Cardiac fibroblast (primary cell): ENCODE measurements at regions not wholly inside any gene's neighbourhood (a gene's known extent, or its start where the extent isn't known, plus 50 kb on each side); places are given as distances from the start of the nearest gene placed in this dataset.

Experiments used
- DNase-seq, 2 donors: peaks; one replicate each; pipeline versions ENCODE4 v3.0.0 to v3.0.0-alpha.2; 2010; ENCODE audit warnings: low read depth in 2 of 2
- H3K4me3 ChIP-seq, 2 donors: replicated peaks in 1 of 2; 1 replicate in 1 of 2; 2 replicates in 1 of 2; pipeline ENCODE4 v1.5.1; 2011; ENCODE audit warnings: low read depth in 2 of 2, low read length in 2 of 2, mild to moderate bottlenecking in 2 of 2, moderate library complexity in 1 of 2
- CTCF ChIP-seq: IDR thresholded peaks from one replicate; pipeline ENCODE4 v1.5.1; 2011; ENCODE audit warnings: low read depth, mild to moderate bottlenecking, low read length, inconsistent platforms

GRCh38 chr5:88130211-88130815, 138.3 kb downstream of the TMEM161B start:
- H3K4me3 ChIP-seq: no peak overlapping the region
- TF ChIP-seq CTCF: no peak
- no peak for DNase-seq

GRCh38 chr5:88128813-88129212, 139.8 kb downstream of the TMEM161B start:
- no peak overlapping the region for H3K4me3 ChIP-seq
- TF ChIP-seq CTCF: no peak
- DNase-seq: no peak

GRCh38 chr5:88119535-88120125, 149.0 kb downstream of the TMEM161B start:
- TF ChIP-seq CTCF: no peak
- H3K4me3 ChIP-seq: no peak overlapping the region
- no peak for DNase-seq

GRCh38 chr5:88118179-88118578, 150.5 kb downstream of the TMEM161B start:
- no peak for TF ChIP-seq CTCF
- DNase-seq: no peak
- no peak overlapping the region for H3K4me3 ChIP-seq

GRCh38 chr5:88117546-88117945, 151.1 kb downstream of the TMEM161B start:
- H3K4me3 ChIP-seq: no peak overlapping the region
- TF ChIP-seq CTCF: no peak
- DNase-seq: no peak

- no peak for TF ChIP-seq CTCF
- DNase-seq: no peak
- no peak overlapping the region for H3K4me3 ChIP-seq
Measured at GRCh38 chr5:88116396-88116795, 152.2 kb downstream of the TMEM161B start.

GRCh38 chr5:88115211-88115610, 153.4 kb downstream of the TMEM161B start:
- no peak overlapping the region for H3K4me3 ChIP-seq

More at GRCh38 chr5:88115211-88115610, 153.4 kb downstream of the TMEM161B start:
- DNase-seq: no peak
- no peak for TF ChIP-seq CTCF
